Upper lobe of right lung (tissue), 1 donor: ENCODE measurements at regions not wholly inside any gene's neighbourhood (a gene's known extent, or its start where the extent isn't known, plus 50 kb on each side); places are given as distances from the start of the nearest gene placed in this dataset.
A peak's percentile ranks its signal among the peaks of the same experiment; 100 is the strongest.

ENCODE experiments used
- ATAC-seq: fragments of 200-7000 bp; cut with Tn5 transposase; one replicate; pipeline ENCODE4 v1.9.1; 2020; ENCODE audit warnings: mild to moderate bottlenecking, moderate library complexity
- DNase-seq: peaks from one replicate; pipeline ENCODE4 v3.0.0-alpha.2; 2020
- H3K27ac ChIP-seq: fragments of 200-600 bp; one replicate; pipeline ENCODE4 v1.8.0; 2022
- H3K27me3 ChIP-seq: fragments of 200-600 bp; one replicate; pipeline ENCODE4 v1.8.0; 2022; ENCODE audit warnings: mild to moderate bottlenecking
- H3K36me3 ChIP-seq: fragments of 200-600 bp; one replicate; pipeline ENCODE4 v1.8.0; 2022
- H3K4me1 ChIP-seq: fragments of 200-600 bp; one replicate; pipeline ENCODE4 v1.8.0; 2022
- H3K4me3 ChIP-seq: fragments of 200-600 bp; one replicate; pipeline ENCODE4 v1.8.0; 2022; ENCODE audit warnings: mild to moderate bottlenecking
- H3K9me3 ChIP-seq: fragments of 200-600 bp; one replicate; pipeline ENCODE4 v1.8.0; 2022
- intact Hi-C: fragments of 100-400 bp; cut with DNase I; formaldehyde crosslinking; loops from one replicate; pipeline ENCODE4 v1.11.0; 2022
- TF ChIP-seq, protein P1 (sequence below): fragments of 200-600 bp; IDR thresholded peaks from one replicate; pipeline ENCODE4 v1.8.0; 2022; ENCODE audit warnings: antibody characterized with exemption
- donor health status: DM: no; HTN: yes; CAD: no; lungs with severe emphysema.

DNA sequence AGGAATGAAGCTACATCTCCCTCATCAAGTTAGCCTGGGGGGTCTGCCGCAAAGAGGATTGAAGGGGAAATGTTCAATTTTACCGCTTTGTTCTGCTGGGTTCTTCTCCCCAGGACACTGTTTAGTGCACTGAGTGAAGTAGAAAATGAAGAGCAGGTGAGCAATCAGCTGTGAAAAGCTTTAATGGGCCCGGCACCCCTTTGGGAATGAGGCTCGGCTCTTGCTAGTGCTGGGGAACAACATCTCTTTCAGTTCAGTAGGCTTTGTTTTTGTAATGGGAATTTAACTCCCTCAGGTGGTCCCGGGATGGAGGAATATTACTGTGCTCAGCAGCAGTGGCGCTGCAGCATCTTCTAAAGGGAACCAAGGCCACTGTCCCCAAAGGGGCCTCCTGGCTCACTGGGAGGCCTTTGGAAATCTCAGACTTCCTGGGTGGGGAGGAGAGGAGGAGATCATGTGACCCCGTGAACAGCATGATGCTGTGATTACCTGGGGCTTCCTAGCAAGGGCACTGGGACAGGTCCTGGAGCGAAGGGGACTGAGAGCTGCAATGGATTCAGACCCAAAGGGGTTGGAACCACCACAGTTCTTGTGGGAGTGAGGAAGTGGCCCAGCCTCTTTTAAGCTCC is 85.2 kb upstream of the MAX start:
- H3K27ac ChIP-seq = no peak overlapping the region
- no peaks in the 10 kb centered on the region for H3K27me3 ChIP-seq
- DNase-seq = no peak
- no peak for ATAC-seq
- H3K4me1 ChIP-seq = no peaks in the 10 kb centered on the region
- H3K4me3 ChIP-seq = no peak overlapping the region
- TF ChIP-seq, protein P1, sequence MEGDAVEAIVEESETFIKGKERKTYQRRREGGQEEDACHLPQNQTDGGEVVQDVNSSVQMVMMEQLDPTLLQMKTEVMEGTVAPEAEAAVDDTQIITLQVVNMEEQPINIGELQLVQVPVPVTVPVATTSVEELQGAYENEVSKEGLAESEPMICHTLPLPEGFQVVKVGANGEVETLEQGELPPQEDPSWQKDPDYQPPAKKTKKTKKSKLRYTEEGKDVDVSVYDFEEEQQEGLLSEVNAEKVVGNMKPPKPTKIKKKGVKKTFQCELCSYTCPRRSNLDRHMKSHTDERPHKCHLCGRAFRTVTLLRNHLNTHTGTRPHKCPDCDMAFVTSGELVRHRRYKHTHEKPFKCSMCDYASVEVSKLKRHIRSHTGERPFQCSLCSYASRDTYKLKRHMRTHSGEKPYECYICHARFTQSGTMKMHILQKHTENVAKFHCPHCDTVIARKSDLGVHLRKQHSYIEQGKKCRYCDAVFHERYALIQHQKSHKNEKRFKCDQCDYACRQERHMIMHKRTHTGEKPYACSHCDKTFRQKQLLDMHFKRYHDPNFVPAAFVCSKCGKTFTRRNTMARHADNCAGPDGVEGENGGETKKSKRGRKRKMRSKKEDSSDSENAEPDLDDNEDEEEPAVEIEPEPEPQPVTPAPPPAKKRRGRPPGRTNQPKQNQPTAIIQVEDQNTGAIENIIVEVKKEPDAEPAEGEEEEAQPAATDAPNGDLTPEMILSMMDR = no peak
- H3K36me3 ChIP-seq = no peaks in the 10 kb centered on the region
- H3K9me3 ChIP-seq = no peaks in the 10 kb centered on the region
- intact Hi-C loops = no loop called here

DNA sequence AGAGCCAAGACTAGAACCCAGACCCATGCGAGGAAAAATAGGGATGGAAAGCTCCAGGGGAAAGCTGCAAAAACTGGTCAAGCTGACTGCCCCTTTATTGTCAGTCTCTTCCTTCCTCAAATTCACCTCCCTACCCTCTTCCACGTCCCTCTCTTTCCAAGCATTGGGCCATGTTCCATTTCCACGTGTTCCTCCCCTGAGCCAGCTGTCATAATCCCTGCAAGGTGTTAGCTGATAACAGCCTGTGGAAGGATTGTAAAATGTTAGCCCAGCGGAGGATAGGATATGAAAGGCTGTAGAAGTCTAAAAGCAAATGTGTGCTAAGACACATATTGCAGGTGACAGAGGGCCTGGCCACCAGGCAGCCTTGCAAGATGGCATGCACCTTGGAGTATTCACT is 88.0 kb upstream of the MAX start:
- no peaks in the 10 kb centered on the region for H3K9me3 ChIP-seq
- no peaks in the 10 kb centered on the region for H3K36me3 ChIP-seq
- no peak overlapping the region for H3K4me3 ChIP-seq
- intact Hi-C loops = no loop called here
- no peak for DNase-seq
- H3K4me1 ChIP-seq = no peaks in the 10 kb centered on the region
- ATAC-seq = no peak
- no peak overlapping the region for H3K27ac ChIP-seq
- H3K27me3 ChIP-seq = no peaks in the 10 kb centered on the region
- TF ChIP-seq, protein P1 = no peak

DNA sequence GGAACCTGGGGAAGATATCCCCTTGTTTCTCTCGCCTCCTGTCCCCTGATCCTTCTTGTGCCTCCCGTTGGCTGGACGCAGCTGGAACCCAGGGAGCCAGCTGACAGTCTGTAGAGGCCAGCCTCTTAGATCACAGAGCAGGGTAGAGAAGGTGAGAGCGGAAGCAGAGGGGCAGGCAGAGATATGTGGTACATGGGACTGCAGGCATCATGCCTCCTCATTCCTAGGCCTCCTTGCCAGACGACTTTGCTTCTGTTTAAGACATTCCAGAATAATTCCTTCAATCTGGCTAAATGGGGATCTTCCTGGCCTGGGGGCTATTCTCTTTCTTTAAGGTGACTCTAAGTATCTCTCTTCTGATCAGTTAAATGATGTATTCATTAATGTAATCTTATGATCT is 89.4 kb upstream of the MAX start:
- ATAC-seq (peak; percentile 21), DNase-seq (no peak)
- H3K9me3 ChIP-seq = no peaks in the 10 kb centered on the region
- no peak overlapping the region for H3K27ac ChIP-seq
- H3K4me1 ChIP-seq = no peaks in the 10 kb centered on the region
- TF ChIP-seq, protein P1 = no peak
- no peaks in the 10 kb centered on the region for H3K36me3 ChIP-seq
- H3K4me3 ChIP-seq = no peak overlapping the region
- no peaks in the 10 kb centered on the region for H3K27me3 ChIP-seq
- intact Hi-C loops = no loop called here

DNA sequence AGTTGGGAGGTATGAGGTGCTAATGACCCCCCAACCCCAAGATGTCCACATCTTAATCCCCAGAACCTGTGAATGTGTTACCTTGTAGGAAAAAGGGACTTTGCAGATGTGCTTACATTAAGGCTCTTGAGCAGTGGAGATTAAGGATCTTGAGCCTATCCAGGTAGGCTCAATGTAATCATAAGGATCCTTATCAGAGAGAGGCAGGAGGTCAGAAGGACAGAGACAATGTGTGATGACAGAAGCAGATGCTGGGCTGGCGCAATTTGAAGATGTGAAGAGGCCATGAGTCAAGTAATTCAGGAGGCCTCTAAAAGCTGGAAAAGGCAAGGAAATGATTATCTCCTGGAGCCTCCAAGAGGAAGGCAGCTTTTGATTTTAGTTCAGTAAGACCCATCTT is 90.4 kb upstream of the MAX start:
- Histone ChIP-seq H3K9me3 (no peaks in the 10 kb centered on the region), H3K36me3 (no peaks in the 10 kb centered on the region), H3K4me1 (no peaks in the 10 kb centered on the region), H3K27ac (no peak overlapping the region), H3K27me3 (no peaks in the 10 kb centered on the region), H3K4me3 (no peak overlapping the region)
- ATAC-seq (no peak), DNase-seq (no peak)
- TF ChIP-seq, protein P1 = no peak
- intact Hi-C loops = no loop called here

DNA sequence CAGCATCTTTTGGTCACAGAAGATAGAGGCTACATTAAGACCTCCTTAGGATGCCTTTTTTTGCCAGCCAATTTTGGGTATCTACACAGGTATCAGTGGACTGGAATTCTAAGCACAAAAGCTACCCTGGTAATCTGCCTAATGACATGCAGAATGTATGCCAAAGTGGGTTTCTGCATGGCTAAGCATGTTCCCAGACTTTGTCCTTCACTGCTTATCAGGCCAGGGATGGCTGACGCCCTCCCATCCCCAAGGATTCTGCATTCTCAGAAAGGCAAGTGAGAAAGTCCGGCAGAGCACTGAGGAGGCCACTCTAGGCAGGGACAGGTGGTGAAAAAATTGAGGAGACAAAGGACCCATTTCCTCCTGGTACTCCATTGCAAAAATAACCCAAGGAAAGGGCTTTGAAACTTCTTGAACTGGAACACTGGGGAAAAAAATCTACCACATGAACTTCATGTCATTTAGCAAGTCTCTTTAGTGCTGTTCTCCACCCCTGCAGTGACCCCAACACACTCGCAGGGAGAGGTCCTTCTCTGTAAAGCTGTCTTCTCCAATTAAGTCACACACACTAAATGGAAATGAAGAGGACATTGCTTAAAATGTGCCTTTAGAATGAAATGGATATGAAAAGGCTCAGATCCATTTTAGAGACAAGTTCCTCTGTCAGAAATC is 91.7 kb upstream of the MAX start:
- H3K4me1 ChIP-seq = no peaks in the 10 kb centered on the region
- H3K27me3 ChIP-seq = no peaks in the 10 kb centered on the region
- DNase-seq (no peak), ATAC-seq (no peak)
- no peak overlapping the region for H3K27ac ChIP-seq
- TF ChIP-seq, protein P1 = no peak
- no peaks in the 10 kb centered on the region for H3K9me3 ChIP-seq
- no peak overlapping the region for H3K4me3 ChIP-seq
- intact Hi-C loops = no loop called here
- H3K36me3 ChIP-seq = no peaks in the 10 kb centered on the region
